Upper lobe of left lung (tissue), 6 donors: ENCODE measurements at regions not wholly inside any gene's neighbourhood (a gene's known extent, or its start where the extent isn't known, plus 50 kb on each side); places are given as distances from the start of the nearest gene placed in this dataset.

Experiments used
- ATAC-seq, 2 donors: fragments of 200-7000 bp; cut with Tn5 transposase; one replicate each; pipeline ENCODE4 v1.9.1; 2022; ENCODE audit warnings: mild to moderate bottlenecking in 2 of 2, moderate library complexity in 2 of 2; ENCODE audit not compliant: low FRiP score in 2 of 2
- DNase-seq, 2 donors: peaks; one replicate each; pipeline ENCODE4 v3.0.0-alpha.2; 2019 to 2020
- H3K27ac ChIP-seq, 4 donors: fragments of 200-600 bp; sonication (generic); one replicate each; pipeline ENCODE4 v1.5.1; 2016 to 2019
- H3K27me3 ChIP-seq, 4 donors: fragments of 200-600 bp; sonication (generic); one replicate each; pipeline ENCODE4 v1.5.1; 2017 to 2019
- H3K36me3 ChIP-seq, 4 donors: fragments of 200-600 bp; sonication (generic); one replicate each; pipeline ENCODE4 v1.5.1; 2016 to 2019
- H3K4me1 ChIP-seq, 4 donors: fragments of 200-600 bp; sonication (generic); one replicate each; pipeline ENCODE4 v1.5.1; 2018 to 2019
- H3K4me3 ChIP-seq, 4 donors: fragments of 200-600 bp; sonication (generic); one replicate each; pipeline ENCODE4 v1.5.1; 2017 to 2019; ENCODE audit warnings: mild to moderate bottlenecking in 2 of 4, moderate library complexity in 1 of 4
- H3K9me3 ChIP-seq, 4 donors: fragments of 200-600 bp; sonication (generic); one replicate each; pipeline ENCODE4 v1.5.1; 2018 to 2019
- CTCF ChIP-seq, 6 experiments: fragments of 450-650 bp in 4 of 6; fragments of 200-600 bp in 2 of 6; sonication (generic) in 2 of 6; IDR thresholded peaks; one replicate each; pipeline ENCODE4 v1.5.1; 2016 to 2019; ENCODE audit warnings: antibody characterized with exemption in 6 of 6
- EP300 ChIP-seq, 4 donors: sonication (generic); formaldehyde crosslinking; IDR thresholded peaks; one replicate each; pipeline ENCODE4 v1.5.1; 2017; ENCODE audit warnings: antibody characterized with exemption in 4 of 4, control low read depth in 2 of 4
- POLR2A ChIP-seq, 4 donors: fragments of 450-650 bp; IDR thresholded peaks; one replicate each; pipeline ENCODE4 v1.5.1; 2016 to 2017; ENCODE audit warnings: antibody characterized with exemption in 4 of 4, mild to moderate bottlenecking in 2 of 4
- POLR2AphosphoS5 ChIP-seq, 2 donors: sonication (generic); formaldehyde crosslinking; IDR thresholded peaks; one replicate each; pipeline ENCODE4 v1.5.1; 2017; ENCODE audit warnings: antibody characterized with exemption in 2 of 2
- WGBS, 2 donors: methylation state at CpG; one replicate each; pipeline ENCODE4 v1.1.5; 2017 to 2018; 5-methylcytosine and 5-hydroxymethylcytosine counted together
- donor health status: DM: no; HTN: no; CAD: no; lungs with moderate emphysema.
- donor health status: DM: no; HTN: yes; CAD: no; lungs with severe emphysema.

- ATAC-seq = no peak
- Histone ChIP-seq H3K36me3 (no peaks in the 10 kb centered on the region), H3K27me3 (no peaks in the 10 kb centered on the region), H3K4me3 (no peak overlapping the region), H3K9me3 (no peaks in the 10 kb centered on the region), H3K27ac (no peak overlapping the region), H3K4me1 (peaks cover 0 to 3% (median 0%) of the 10 kb centered on the region in 4 donors)
- WGBS, 2 donors = 37 to 58% methylated on average over 3 of the region's 3 CpGs
- TF ChIP-seq EP300 (IDR thresholded peaks at IDR 0.05) (no peak), CTCF (IDR thresholded peaks at IDR 0.05) (no peak), POLR2AphosphoS5 (IDR thresholded peaks at IDR 0.05) (no peak), POLR2A (IDR thresholded peaks at IDR 0.05) (no peak)
- no peak for DNase-seq
Measured at GRCh38 chr14:86357119-86357518, 827.2 kb downstream of the FLRT2 start.

- TF ChIP-seq POLR2A (IDR thresholded peaks at IDR 0.05) (no peak), POLR2AphosphoS5 (IDR thresholded peaks at IDR 0.05) (no peak), EP300 (IDR thresholded peaks at IDR 0.05) (no peak), CTCF (IDR thresholded peaks at IDR 0.05) (no peak)
Measured at GRCh38 chr14:86346818-86347384, 817.0 kb downstream of the FLRT2 start.

GRCh38 chr14:86334355-86334754 lies 804.4 kb downstream of the FLRT2 start:
- DNase-seq = no peak
- TF ChIP-seq EP300 (IDR thresholded peaks at IDR 0.05) (no peak), POLR2A (IDR thresholded peaks at IDR 0.05) (no peak), POLR2AphosphoS5 (IDR thresholded peaks at IDR 0.05) (no peak), CTCF (IDR thresholded peaks at IDR 0.05) (no peak)
- no peaks in the 10 kb centered on the region for H3K4me1 ChIP-seq
- H3K9me3 ChIP-seq = no peaks in the 10 kb centered on the region
- H3K27me3 ChIP-seq = no peaks in the 10 kb centered on the region
- H3K4me3 ChIP-seq = no peak overlapping the region
- no peak overlapping the region for H3K27ac ChIP-seq
- no peak for ATAC-seq
- WGBS, 2 donors = 81 to 84% methylated on average over 3 of the region's 3 CpGs
- no peaks in the 10 kb centered on the region for H3K36me3 ChIP-seq

More at GRCh38 chr14:86346818-86347384, 817.0 kb downstream of the FLRT2 start:
- WGBS, 2 donors = 35 to 46% methylated on average over 3 of the region's 3 CpGs
- no peaks in the 10 kb centered on the region for H3K9me3 ChIP-seq
- no peaks in the 10 kb centered on the region for H3K27me3 ChIP-seq
- ATAC-seq = no peak
- H3K4me1 ChIP-seq = peaks cover 0 to 4% (median 0%) of the 10 kb centered on the region in 4 donors
- no peak for DNase-seq
- H3K36me3 ChIP-seq = no peaks in the 10 kb centered on the region
- no peak overlapping the region for H3K4me3 ChIP-seq
- no peak overlapping the region for H3K27ac ChIP-seq

GRCh38 chr14:86333493-86333892 lies 803.5 kb downstream of the FLRT2 start:
- H3K27me3 ChIP-seq = no peaks in the 10 kb centered on the region
- H3K9me3 ChIP-seq = no peaks in the 10 kb centered on the region
- H3K36me3 ChIP-seq = no peaks in the 10 kb centered on the region
- DNase-seq (no peak), ATAC-seq (no peak)
- H3K4me1 ChIP-seq = no peaks in the 10 kb centered on the region
- H3K27ac ChIP-seq = no peak overlapping the region
- H3K4me3 ChIP-seq = no peak overlapping the region
- no peak for TF ChIP-seq CTCF (IDR thresholded peaks at IDR 0.05)
- no peak for TF ChIP-seq POLR2AphosphoS5 (IDR thresholded peaks at IDR 0.05)
- TF ChIP-seq EP300 (IDR thresholded peaks at IDR 0.05) = no peak
- TF ChIP-seq POLR2A (IDR thresholded peaks at IDR 0.05) = no peak
- 73 to 86% methylated on average over 1 of the region's 1 CpG for WGBS, 2 donors

GRCh38 chr14:86331341-86331740 lies 801.4 kb downstream of the FLRT2 start:
- ATAC-seq (no peak), DNase-seq (no peak)
- TF ChIP-seq POLR2AphosphoS5 (IDR thresholded peaks at IDR 0.05) (no peak), POLR2A (IDR thresholded peaks at IDR 0.05) (no peak), CTCF (IDR thresholded peaks at IDR 0.05) (no peak), EP300 (IDR thresholded peaks at IDR 0.05) (no peak)
- Histone ChIP-seq H3K27me3 (no peaks in the 10 kb centered on the region), H3K36me3 (no peaks in the 10 kb centered on the region), H3K27ac (no peak overlapping the region), H3K9me3 (no peaks in the 10 kb centered on the region), H3K4me1 (no peaks in the 10 kb centered on the region), H3K4me3 (no peak overlapping the region)
- 73 to 81% methylated on average over 3 of the region's 3 CpGs for WGBS, 2 donors
